HG02623 (cell line): ENCODE measurements at regions not wholly inside any gene's neighbourhood (a gene's known extent, or its start where the extent isn't known, plus 50 kb on each side); places are given as distances from the start of the nearest gene placed in this dataset.

Experiments used
- ATAC-seq: cut with Tn5 transposase; IDR thresholded peaks from one replicate; pipeline ENCODE4 v1.9.1; 2021; ENCODE audit warnings: moderate library complexity; ENCODE audit not compliant: unreplicated experiment

DNA sequence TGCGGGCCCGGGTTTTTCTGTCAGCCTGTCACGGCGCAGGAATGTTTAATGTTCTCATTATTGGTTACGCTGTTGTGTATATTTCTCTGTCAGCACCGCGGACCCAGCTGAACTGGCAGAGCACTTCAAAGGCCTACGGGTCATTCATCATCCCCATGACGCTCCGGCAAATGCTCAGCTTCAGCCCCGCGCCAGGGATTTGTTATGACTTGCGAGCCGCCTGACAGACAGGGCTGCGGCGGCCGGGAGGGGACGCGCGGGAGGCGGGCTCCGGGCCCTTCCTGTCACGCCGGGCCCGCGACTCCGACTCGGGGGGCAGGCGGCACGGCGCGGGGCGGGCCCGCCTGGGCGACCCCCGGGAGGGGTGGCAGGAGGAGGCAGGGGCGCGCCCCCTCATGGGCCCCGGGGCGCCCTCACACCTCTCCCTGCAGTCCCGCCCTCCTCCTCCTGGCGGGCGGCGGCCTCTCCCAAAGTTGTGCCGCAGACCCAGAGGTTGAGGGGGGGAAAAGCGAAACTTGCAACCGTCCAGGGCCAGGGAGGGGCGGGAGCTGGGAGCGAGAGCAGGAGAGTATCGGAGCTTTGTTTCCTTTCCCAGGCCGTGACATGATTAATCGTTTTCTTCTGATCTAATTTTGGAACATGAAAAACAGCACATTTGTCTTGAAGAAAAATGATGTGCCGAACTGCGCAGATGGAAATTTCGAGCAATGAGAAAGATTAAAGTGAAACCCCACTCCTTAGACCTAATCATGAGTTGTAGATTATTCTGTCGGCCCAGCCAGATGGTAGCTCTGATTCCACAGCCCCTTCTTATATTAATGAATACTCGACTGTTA is 59.3 kb upstream of the COMTD1 start:
- peak; percentile 82 for ATAC-seq

DNA sequence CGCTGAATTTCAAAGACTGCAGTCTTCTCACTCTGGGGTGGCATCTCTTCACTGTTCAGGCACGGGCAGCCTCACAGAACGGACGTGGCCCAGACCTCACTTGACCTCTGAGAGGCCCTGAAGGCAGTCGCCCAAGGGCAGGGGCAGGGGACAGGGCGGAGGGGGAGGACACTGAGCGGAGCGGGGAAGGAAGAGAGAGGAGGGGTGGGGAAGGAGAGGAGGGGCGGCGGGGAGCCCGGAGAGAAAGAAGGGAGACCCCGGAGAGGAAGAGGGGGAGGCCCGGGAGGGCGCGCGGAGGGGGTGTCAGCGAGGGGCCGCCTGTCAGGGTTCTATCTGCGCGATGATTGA is 58.7 kb upstream of the COMTD1 start:
- no peak for ATAC-seq

DNA sequence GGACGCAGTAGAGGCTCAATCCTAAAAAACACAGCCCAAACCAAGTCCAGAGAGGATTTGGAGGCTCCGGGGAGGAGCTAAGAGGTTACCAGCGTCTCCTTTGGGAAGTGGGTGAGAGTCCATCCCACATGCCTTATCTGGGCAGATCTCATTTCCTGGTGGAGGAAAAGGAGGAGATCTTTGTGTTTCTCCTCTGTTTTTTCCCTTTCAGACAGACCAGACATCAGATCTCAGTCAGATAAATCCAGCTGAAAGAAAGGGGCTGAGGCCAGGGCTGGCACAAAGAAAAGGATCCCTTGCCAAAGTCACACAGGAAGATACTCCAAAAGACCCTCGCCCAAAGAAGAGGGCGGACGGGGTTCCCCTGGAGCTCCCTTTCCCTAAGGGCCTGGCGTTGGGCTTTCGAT is 58.3 kb upstream of the COMTD1 start:
- no peak for ATAC-seq

DNA sequence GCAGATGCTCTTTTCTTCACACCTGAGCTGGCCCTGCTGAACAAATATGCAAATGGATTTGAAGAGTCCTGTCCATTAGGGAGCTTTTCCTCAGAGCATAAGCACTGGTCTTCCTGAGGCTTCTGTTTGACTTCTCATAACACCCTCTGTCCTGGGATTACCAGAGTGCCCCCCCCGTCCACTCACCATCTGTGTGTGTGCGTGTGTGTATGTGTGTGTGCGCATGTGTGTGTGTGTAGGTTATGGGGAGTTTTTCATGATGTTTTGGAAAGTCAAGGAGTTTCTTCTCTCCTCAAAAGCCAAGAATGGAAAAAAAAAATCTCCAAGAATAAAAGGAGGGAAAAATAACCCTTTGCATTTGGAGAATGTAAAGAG is 57.7 kb upstream of the COMTD1 start:
- ATAC-seq = no peak

DNA sequence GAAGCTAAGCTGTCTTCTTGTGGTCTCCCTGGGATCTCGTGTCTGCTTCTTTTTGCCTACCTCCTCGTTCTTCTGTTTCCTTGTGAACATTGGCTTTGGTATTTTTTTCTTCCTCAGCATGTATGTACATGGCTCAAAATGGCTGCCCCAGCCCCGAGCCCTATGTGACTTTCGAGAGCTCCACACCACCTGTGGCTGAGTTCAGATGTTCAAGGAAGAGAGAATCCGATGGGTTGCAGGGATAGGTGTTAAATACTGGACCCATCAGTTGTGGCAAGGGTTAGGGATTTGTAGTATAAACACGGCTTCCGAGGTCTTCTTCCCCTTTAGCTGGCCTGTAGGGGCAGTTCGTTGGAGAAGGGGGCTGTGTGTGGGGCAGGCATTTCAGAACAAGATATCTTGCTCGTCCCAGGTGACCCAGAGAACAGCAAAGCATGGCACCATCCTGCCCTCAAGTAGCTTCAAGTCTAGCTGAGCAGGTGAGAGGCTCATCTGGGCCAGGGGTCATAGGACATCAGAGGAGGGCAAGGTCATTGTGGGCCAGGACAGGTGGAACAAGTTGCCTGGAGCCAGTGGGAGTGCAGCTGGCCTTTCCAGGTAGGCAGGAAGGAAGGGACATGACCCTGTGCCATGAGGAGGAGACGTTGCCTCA is 57.2 kb upstream of the COMTD1 start:
- no peak for ATAC-seq

DNA sequence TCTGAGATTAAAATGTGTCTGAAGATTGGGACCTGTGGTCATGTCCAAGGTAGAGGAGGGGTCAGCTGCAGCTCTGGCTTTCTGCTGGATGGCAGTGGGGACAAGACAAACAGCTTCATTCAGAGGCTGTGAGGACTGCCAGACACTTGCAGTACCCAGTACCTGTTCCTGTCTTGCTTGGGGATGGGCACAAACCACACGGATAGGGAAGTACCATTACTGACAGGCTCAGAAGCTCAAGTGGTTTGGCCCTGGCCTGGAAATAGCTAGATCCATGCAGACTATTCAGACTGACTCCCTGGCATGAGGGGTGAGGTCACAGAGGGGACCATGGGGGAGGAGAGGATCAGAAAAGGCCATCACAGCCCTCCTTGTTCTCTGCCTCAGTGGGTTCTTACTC is 56.0 kb upstream of the COMTD1 start:
- no peak for ATAC-seq

DNA sequence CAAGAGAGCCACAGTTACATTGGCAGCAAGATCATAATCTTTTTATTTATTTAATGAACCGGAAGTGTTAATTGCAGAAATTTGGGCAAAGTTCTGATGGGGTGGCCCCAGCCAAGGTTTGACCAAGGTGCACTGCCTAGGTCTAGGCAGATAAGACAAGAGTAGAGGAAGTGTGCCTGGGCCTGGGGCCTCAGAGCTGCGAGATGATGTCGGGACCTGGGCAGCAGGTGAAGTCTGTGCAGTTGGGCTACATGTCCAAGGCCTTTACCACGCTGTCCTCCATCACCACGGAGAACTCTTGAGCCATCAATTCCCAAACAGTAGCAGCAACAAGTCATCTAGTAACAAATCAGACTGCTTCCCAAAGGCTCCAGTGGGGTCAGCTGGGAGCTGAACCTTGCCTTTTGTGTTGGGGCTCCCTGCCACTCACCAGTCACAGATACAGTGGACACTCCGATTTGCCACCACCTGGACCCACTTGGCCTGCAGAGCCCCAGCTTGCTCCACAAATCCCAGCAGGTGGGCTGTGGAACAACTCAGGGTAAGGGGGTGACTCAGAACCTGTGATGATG is 52.5 kb upstream of the COMTD1 start:
- no peak for ATAC-seq

DNA sequence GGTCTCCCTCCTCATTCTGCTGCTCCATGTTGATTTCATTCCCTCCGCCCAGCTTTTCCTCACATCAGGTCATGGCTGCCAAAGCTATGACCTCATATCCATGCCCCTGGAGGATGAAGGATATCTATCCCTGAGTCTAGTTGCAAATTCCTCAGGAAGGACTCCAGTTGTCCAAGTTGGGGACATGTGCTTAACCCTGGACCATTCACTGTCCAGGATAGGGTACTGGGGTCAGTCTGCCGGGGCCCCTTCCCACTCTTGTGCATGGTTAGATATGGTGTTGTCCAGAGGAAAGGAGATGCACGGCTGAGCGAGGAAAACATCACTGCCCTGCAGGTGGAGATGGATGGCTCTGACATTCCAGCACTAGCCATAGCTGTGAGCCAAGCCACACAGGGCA is 51.9 kb upstream of the COMTD1 start:
- ATAC-seq = no peak

DNA sequence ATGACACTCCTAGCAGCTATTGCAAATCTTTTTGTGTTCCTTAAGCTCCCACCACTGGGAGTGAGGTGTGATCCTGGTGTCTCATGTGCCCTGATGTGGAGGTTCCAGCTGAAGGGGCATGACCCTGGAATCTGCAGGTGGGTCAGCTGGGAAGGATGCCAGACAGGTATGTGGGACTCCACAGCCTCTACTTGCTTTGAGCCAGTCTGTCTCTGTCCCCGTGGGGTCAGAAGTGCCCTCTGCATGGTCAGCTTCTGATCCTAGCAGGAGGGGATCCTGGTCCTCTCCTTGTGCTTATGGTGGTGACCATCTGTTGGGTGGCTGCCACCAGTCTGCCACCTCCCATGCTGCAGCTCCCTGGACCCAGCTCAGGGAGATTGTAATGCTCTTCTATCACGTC is 51.1 kb upstream of the COMTD1 start:
- no peak for ATAC-seq
